ENCODE measurements at regions not wholly inside any gene's neighbourhood (a gene's known extent, or its start where the extent isn't known, plus 50 kb on each side); places are given as distances from the start of the nearest gene placed in this dataset.

- no peak for TF ChIP-seq CTCF (IDR thresholded peaks at IDR 0.05; ENCODE audit: unreplicated experiment)
- Mint-ChIP-seq H3K9me3 (ENCODE audit: low read depth) (no peaks in the 10 kb centered on the region), H3K27ac (no peak overlapping the region), H3K4me3 (ENCODE audit: low read depth) (no peak overlapping the region), H3K27me3 (no peaks in the 10 kb centered on the region), H3K4me1 (ENCODE audit: low read depth) (peaks cover 9% of the 10 kb centered on the region), H3K36me3 (ENCODE audit: insufficient read depth) (no peaks in the 10 kb centered on the region)
- no peak for DNase-seq (ENCODE audit: low spot score, unreplicated experiment)
These were observed 181.2 kb upstream of the CIBAR2 start for GRCh38 chr16:85293458-85293857.

GRCh38 chr16:85293904-85294642 lies 181.8 kb upstream of the CIBAR2 start:
- Mint-ChIP-seq H3K27me3 (no peaks in the 10 kb centered on the region), H3K9me3 (ENCODE audit: low read depth) (no peaks in the 10 kb centered on the region), H3K27ac (peak overlapping the region; percentile 19), H3K4me1 (ENCODE audit: low read depth) (peaks cover 9% of the 10 kb centered on the region), H3K4me3 (ENCODE audit: low read depth) (no peak overlapping the region), H3K36me3 (ENCODE audit: insufficient read depth) (no peaks in the 10 kb centered on the region)
- DNase-seq (ENCODE audit: low spot score, unreplicated experiment), result no peak
- TF ChIP-seq CTCF (IDR thresholded peaks at IDR 0.05; ENCODE audit: unreplicated experiment), result no peak

GRCh38 chr16:85294810-85295508 lies 182.7 kb upstream of the CIBAR2 start:
- TF ChIP-seq CTCF (IDR thresholded peaks at IDR 0.05; ENCODE audit: unreplicated experiment), result no peak
- no peaks in the 10 kb centered on the region for H3K27me3 Mint-ChIP-seq
- no peaks in the 10 kb centered on the region for H3K36me3 Mint-ChIP-seq (ENCODE audit: insufficient read depth)
- H3K9me3 Mint-ChIP-seq (ENCODE audit: low read depth), result no peaks in the 10 kb centered on the region
- H3K27ac Mint-ChIP-seq, result no peak overlapping the region
- peaks cover 9% of the 10 kb centered on the region for H3K4me1 Mint-ChIP-seq (ENCODE audit: low read depth)
- H3K4me3 Mint-ChIP-seq (ENCODE audit: low read depth), result no peak overlapping the region
- no peak for DNase-seq (ENCODE audit: low spot score, unreplicated experiment)

- H3K36me3 Mint-ChIP-seq (ENCODE audit: insufficient read depth), result no peaks in the 10 kb centered on the region
- peaks cover 12% of the 10 kb centered on the region for H3K4me1 Mint-ChIP-seq (ENCODE audit: low read depth)
- H3K27me3 Mint-ChIP-seq, result peaks cover 3% of the 10 kb centered on the region
- TF ChIP-seq CTCF (IDR thresholded peaks at IDR 0.05; ENCODE audit: unreplicated experiment), result peak; percentile 70
- no peaks in the 10 kb centered on the region for H3K9me3 Mint-ChIP-seq (ENCODE audit: low read depth)
- H3K27ac Mint-ChIP-seq, result no peak overlapping the region
- peak; percentile 41 for DNase-seq (ENCODE audit: low spot score, unreplicated experiment)
- no peak overlapping the region for H3K4me3 Mint-ChIP-seq (ENCODE audit: low read depth)
These were observed 184.8 kb upstream of the CIBAR2 start for GRCh38 chr16:85296859-85297660.

- Mint-ChIP-seq H3K27ac (no peak overlapping the region), H3K4me3 (ENCODE audit: low read depth) (no peak overlapping the region), H3K4me1 (ENCODE audit: low read depth) (peaks cover 15% of the 10 kb centered on the region), H3K36me3 (ENCODE audit: insufficient read depth) (no peaks in the 10 kb centered on the region), H3K9me3 (ENCODE audit: low read depth) (no peaks in the 10 kb centered on the region), H3K27me3 (peaks cover 4% of the 10 kb centered on the region)
- no peak for TF ChIP-seq CTCF (IDR thresholded peaks at IDR 0.05; ENCODE audit: unreplicated experiment)
- DNase-seq (ENCODE audit: low spot score, unreplicated experiment), result no peak
These were observed 185.6 kb upstream of the CIBAR2 start for GRCh38 chr16:85297881-85298280.
